Calu3 (cell line): ENCODE measurements at regions not wholly inside any gene's neighbourhood (a gene's known extent, or its start where the extent isn't known, plus 50 kb on each side); places are given as distances from the start of the nearest gene placed in this dataset.

Experiments
- BruUV-seq: library from RNA; stranded (reverse); fragments of 400-500 nt; replicated peaks from 2 replicates; lab custom pipeline; 2021; lab: Mats Ljungman, UMichigan
- CTCF ChIA-PET: fragments of 300-600 bp; sonication (Branson Sonifier 250); formaldehyde crosslinking; loops from one replicate; lab custom pipeline; 2022; ENCODE audit warnings: antibody characterized with exemption; lab: Charles Lee
- DNase-seq: peaks from one replicate; pipeline ENCODE4 v3.0.0; 2022
- H3K27ac Mint-ChIP-seq: one replicate; pipeline ENCODE4 v1.8.0; 2022; ENCODE audit warnings: mixed read lengths; ENCODE audit not compliant: unreplicated experiment
- H3K27me3 Mint-ChIP-seq: one replicate; pipeline ENCODE4 v1.8.0; 2022; ENCODE audit warnings: mixed read lengths; ENCODE audit not compliant: unreplicated experiment
- H3K36me3 Mint-ChIP-seq: one replicate; pipeline ENCODE4 v1.8.0; 2022; ENCODE audit warnings: mild to moderate bottlenecking, moderate library complexity, mixed read lengths; ENCODE audit not compliant: insufficient read depth, unreplicated experiment
- H3K4me1 Mint-ChIP-seq: one replicate; pipeline ENCODE4 v1.8.0; 2022; ENCODE audit warnings: mild to moderate bottlenecking, low read depth, mixed read lengths; ENCODE audit not compliant: unreplicated experiment
- H3K4me3 Mint-ChIP-seq: one replicate; pipeline ENCODE4 v1.8.0; 2022; ENCODE audit warnings: mild to moderate bottlenecking, low read depth, moderate library complexity, mixed read lengths; ENCODE audit not compliant: unreplicated experiment
- H3K9me3 Mint-ChIP-seq: one replicate; pipeline ENCODE4 v1.8.0; 2022; ENCODE audit warnings: low read depth, mixed read lengths; ENCODE audit not compliant: unreplicated experiment
- CTCF ChIP-seq: fragments of 200-600 bp; IDR thresholded peaks from one replicate; pipeline ENCODE4 v1.8.0; 2022; ENCODE audit warnings: antibody characterized with exemption; ENCODE audit not compliant: unreplicated experiment
- intact Hi-C: fragments of 100-400 bp; cut with micrococcal nuclease; formaldehyde crosslinking; loops from one replicate; pipeline ENCODE4 v1.10.0; 2022; ENCODE audit not compliant: unreplicated experiment

- Mint-ChIP-seq H3K9me3 (no peaks in the 10 kb centered on the region), H3K27ac (no peak overlapping the region), H3K36me3 (no peaks in the 10 kb centered on the region), H3K27me3 (no peaks in the 10 kb centered on the region), H3K4me3 (no peak overlapping the region), H3K4me1 (peaks cover 9% of the 10 kb centered on the region)
- intact Hi-C loops: no loop called here
- no peak for DNase-seq
- TF ChIP-seq CTCF: no peak
- CTCF ChIA-PET: no interaction called here
- no TSS peak for BruUV-seq
Measured at GRCh38 chr1:199858171-199858570, 169.3 kb upstream of the NR5A2 start.

- intact Hi-C loops: no loop called here
- no peak overlapping the region for H3K27ac Mint-ChIP-seq
- no peaks in the 10 kb centered on the region for H3K27me3 Mint-ChIP-seq
- no peak overlapping the region for H3K4me3 Mint-ChIP-seq
- no peaks in the 10 kb centered on the region for H3K36me3 Mint-ChIP-seq
- CTCF ChIA-PET: interaction anchor here (1.0 kb wide), 1 partner anchor 11 kb away, joined by 3 read pairs; no protein-coding TSS in a partner anchor
- no TSS peak for BruUV-seq
- H3K4me1 Mint-ChIP-seq: peaks cover 9% of the 10 kb centered on the region
- H3K9me3 Mint-ChIP-seq: no peaks in the 10 kb centered on the region
- no peak for TF ChIP-seq CTCF
- DNase-seq: no peak
Measured at GRCh38 chr1:199858856-199859255, 168.7 kb upstream of the NR5A2 start.

GRCh38 chr1:199859491-199859933 is 168.0 kb upstream of the NR5A2 start:
- H3K9me3 Mint-ChIP-seq: no peaks in the 10 kb centered on the region
- H3K4me3 Mint-ChIP-seq: no peak overlapping the region
- no peak overlapping the region for H3K27ac Mint-ChIP-seq
- peaks cover 9% of the 10 kb centered on the region for H3K4me1 Mint-ChIP-seq
- CTCF ChIA-PET: interaction anchor here (1.0 kb wide), 1 partner anchor 11 kb away, joined by 3 read pairs; no protein-coding TSS in a partner anchor
- BruUV-seq: no TSS peak
- intact Hi-C loops: no loop called here
- no peaks in the 10 kb centered on the region for H3K27me3 Mint-ChIP-seq
- TF ChIP-seq CTCF: no peak
- no peaks in the 10 kb centered on the region for H3K36me3 Mint-ChIP-seq
- DNase-seq: no peak

- no peak for TF ChIP-seq CTCF
- H3K27me3 Mint-ChIP-seq: no peaks in the 10 kb centered on the region
- no peak overlapping the region for H3K4me3 Mint-ChIP-seq
- CTCF ChIA-PET: no interaction called here
- no peaks in the 10 kb centered on the region for H3K9me3 Mint-ChIP-seq
- no TSS peak for BruUV-seq
- intact Hi-C loops: no loop called here
- DNase-seq: no peak
- H3K4me1 Mint-ChIP-seq: peaks cover 9% of the 10 kb centered on the region
- no peaks in the 10 kb centered on the region for H3K36me3 Mint-ChIP-seq
- H3K27ac Mint-ChIP-seq: no peak overlapping the region
Measured at GRCh38 chr1:199861020-199861795, 166.3 kb upstream of the NR5A2 start.
